Epithelial cell of proximal tubule (primary cell): ENCODE measurements at regions not wholly inside any gene's neighbourhood (a gene's known extent, or its start where the extent isn't known, plus 50 kb on each side); places are given as distances from the start of the nearest gene placed in this dataset.

Source experiments
- DNase-seq: peaks from one replicate; pipeline ENCODE4 v3.0.0-alpha.2; 2011; ENCODE audit warnings: low read depth
- H3K4me3 ChIP-seq: 2 replicates; pipeline ENCODE4 v1.5.1; 2011; ENCODE audit warnings: low read depth, mild to moderate bottlenecking, low read length
- TF ChIP-seq, protein P1 (sequence below): conservative IDR thresholded peaks from 2 replicates; pipeline ENCODE4 v1.5.1; 2012; ENCODE audit warnings: low read depth, mild to moderate bottlenecking, low read length

DNA sequence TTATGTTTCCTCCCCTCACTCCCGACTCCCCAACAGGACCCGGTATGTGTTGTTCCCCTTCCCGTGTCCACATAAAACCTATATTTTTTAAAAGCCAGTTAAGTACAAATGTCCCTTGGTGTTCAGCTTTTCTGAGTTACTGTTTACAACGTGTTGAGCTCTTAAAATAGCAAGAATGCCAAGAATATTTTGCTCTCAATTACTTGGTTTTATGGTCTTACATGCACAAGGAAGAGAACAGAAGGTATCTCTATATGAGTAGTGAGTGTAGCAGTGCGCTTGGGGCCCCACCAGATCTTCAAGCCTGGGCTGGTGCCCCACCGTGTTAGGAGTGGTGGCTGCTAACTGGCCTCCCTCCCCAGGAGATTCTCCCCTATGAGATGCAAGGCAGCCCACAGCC is 75.3 kb downstream of the RIN2 start:
- DNase-seq: no peak
- TF ChIP-seq, protein P1, sequence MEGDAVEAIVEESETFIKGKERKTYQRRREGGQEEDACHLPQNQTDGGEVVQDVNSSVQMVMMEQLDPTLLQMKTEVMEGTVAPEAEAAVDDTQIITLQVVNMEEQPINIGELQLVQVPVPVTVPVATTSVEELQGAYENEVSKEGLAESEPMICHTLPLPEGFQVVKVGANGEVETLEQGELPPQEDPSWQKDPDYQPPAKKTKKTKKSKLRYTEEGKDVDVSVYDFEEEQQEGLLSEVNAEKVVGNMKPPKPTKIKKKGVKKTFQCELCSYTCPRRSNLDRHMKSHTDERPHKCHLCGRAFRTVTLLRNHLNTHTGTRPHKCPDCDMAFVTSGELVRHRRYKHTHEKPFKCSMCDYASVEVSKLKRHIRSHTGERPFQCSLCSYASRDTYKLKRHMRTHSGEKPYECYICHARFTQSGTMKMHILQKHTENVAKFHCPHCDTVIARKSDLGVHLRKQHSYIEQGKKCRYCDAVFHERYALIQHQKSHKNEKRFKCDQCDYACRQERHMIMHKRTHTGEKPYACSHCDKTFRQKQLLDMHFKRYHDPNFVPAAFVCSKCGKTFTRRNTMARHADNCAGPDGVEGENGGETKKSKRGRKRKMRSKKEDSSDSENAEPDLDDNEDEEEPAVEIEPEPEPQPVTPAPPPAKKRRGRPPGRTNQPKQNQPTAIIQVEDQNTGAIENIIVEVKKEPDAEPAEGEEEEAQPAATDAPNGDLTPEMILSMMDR: no peak
- H3K4me3 ChIP-seq: no peak overlapping the region

DNA sequence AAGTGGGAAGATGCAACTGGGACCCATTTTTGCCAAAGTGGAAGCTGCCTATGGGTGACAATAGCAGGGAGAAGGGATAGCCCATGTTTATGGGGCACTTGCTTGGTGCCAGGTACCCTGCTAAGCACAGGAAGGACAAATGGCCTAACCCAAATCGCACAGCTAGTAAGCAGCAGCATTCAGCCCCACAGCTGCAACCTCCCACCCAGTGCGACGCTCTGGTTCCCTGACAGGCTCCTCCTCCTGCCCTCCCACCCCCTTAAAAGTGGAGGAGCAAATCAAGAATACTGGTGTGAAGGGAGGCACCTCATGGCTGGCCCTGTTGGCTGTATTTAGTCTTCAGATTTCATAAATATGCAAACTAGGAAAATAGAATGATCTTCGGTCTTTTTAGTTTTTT is 76.2 kb downstream of the RIN2 start:
- no peak for DNase-seq
- TF ChIP-seq, protein P1: no peak
- no peak overlapping the region for H3K4me3 ChIP-seq

DNA sequence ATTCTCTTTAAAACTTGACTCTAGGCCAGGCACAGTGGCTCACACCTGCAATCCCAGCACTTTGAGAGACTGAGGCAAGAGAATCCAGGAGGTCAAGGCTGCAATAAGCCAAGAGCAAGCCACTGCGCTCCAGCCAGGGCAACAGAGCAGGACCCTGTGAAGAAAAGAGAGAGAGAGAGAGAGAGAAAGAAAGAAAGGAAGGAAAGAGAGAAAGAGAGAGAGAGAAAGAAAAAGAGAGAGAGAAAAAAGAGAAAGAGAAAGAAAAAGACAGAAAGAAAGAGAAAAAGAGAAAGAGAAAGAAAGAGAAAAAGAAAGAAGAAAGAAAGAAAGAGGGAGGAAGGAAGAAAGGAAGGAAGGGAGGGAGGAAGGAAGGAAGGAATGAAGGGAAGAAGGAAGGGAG is 76.7 kb downstream of the RIN2 start:
- no peak for DNase-seq
- TF ChIP-seq, protein P1: no peak
- no peak overlapping the region for H3K4me3 ChIP-seq

- DNase-seq: no peak
- no peak overlapping the region for H3K4me3 ChIP-seq
- TF ChIP-seq, protein P1: no peak
These were observed 77.6 kb downstream of the RIN2 start for GRCh38 chr20:19835533-19836222.

- TF ChIP-seq, protein P1: no peak
These were observed 80.4 kb downstream of the RIN2 start for GRCh38 chr20:19838468-19838867.

DNA sequence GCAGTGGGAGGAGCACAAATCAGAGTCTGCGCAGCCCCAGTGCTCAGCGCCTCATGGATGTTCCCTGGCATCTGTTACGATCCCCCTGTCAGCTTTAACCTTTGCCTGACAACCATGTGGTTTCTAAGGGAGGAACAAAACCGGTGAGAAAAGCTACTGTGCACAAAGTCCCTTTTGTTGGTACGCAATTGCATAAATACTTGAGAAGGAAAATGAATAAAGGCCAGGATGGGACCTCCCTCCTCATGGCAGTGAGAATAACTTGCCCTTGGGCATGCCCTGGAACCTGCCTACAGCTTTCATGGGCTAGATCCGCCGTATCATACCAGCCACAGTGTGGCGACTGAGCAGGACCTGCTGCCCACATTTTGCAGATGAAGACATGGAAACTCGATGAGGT is 81.0 kb downstream of the RIN2 start:
- TF ChIP-seq, protein P1: no peak
- DNase-seq: no peak
- no peak overlapping the region for H3K4me3 ChIP-seq

More at GRCh38 chr20:19838468-19838867, 80.4 kb downstream of the RIN2 start:
- DNase-seq: no peak
- no peak overlapping the region for H3K4me3 ChIP-seq

DNA sequence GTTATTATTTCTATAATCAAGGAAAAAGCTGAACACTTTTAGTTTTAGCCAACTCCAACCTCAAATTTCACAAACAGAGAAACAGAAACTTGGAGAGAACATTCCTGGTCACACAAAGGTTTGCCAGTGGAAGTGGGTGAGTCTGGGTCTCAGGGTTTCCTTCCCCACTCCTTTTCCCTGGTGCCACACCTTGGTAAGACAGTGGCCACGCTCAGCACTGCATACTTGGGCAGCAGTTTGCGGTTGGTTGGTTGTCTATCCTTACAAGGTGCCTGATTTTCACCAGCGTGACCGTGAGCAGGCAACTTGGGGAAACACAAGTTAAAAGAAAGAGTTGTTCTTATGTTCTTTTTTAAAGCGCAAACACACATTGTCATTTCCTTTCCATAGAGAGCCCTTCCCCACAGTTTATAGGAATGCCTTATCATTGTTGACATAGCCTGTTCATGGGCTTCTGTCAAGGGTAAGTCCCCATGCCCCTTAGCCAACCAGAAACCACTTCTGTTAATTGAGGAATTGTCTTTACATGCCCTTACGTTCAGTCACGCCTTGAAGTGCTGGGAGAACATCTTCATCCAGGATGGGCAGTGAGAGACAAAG is 82.2 kb downstream of the RIN2 start:
- no peak overlapping the region for H3K4me3 ChIP-seq
- TF ChIP-seq, protein P1: no peak
- DNase-seq: no peak
